Skin epidermis (tissue), 12 donors: ENCODE measurements at regions not wholly inside any gene's neighbourhood (a gene's known extent, or its start where the extent isn't known, plus 50 kb on each side); places are given as distances from the start of the nearest gene placed in this dataset.
"Not testable (repeated sequence)": the region's sequence is repeated elsewhere in the genome, so short reads cannot be mapped to it uniquely, and the experiment has no call there.

Source experiments
- H3K27ac ChIP-seq, 21 experiments: fragments of 200-600 bp; sonication (generic) in 11 of 21; one replicate each; pipeline ENCODE4 v1.5.0; 2020; ENCODE audit warnings: mild to moderate bottlenecking in 3 of 21, inconsistent platforms in 2 of 21, moderate library complexity in 2 of 21
- H3K4me3 ChIP-seq, 7 experiments: fragments of 200-600 bp; sonication (generic) in 2 of 7; one replicate each; pipeline ENCODE4 v1.5.0; 2020; ENCODE audit warnings: inconsistent platforms in 2 of 7, mild to moderate bottlenecking in 2 of 7, moderate library complexity in 1 of 7

DNA sequence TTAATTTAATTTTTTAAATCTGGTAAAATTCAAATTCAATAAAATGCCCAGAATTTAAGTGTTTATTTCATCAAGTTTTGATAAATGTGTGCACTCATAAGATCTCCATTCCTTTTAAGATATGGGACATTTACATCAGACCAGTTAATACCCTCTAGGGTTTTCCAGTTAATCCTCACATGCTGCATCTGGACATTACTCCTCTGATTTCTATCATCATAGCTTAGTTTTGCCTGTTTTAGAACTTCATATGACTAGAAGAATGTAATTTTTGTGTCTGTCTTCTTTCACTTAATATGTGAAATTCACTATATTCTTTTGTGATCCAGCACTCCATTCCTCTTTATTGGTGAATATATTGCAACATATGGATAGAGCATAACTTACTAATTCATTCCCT lies 727.7 kb upstream of the FAM241A start:
- Histone ChIP-seq H3K27ac (no peak overlapping the region), H3K4me3 (no peak overlapping the region)

DNA sequence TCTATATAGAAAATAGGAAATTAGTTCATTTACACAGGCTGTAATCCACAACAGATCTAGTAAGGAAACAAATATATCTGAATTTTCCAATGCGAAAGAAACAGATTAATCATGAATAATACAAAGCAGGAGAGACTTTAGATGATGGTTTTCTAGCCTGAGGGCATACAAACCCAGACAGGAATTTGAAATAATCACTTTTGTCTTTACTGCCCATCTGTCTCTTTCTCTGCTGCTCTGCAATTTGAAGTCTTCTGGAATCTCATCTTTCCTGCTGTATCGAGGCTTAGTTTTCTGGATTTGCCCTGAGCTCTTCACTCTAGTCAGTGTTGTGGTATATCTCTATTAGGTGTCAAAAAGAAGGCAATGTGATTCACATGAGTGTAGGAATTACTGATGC lies 711.8 kb upstream of the FAM241A start:
- Histone ChIP-seq H3K4me3 (no peak overlapping the region), H3K27ac (no peak overlapping the region)

DNA sequence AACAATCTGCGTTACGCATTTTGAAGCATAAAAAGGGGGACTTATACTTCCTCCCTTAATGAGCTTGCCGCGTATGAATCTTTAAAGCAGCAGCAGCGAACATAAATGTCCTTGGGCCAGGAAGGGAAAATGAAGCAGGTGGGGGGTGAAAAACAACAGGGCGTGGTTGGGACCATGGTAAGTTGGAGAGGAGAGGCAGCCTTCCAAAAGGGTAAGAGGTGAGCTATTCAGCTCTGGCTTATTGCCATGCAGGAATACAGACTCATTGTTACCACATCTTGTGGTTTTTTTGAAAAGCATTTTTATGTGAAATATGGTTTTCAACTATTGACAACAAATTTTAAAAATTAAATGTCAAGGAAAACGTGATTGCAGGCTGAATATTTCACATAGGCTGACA lies 710.7 kb upstream of the FAM241A start:
- Histone ChIP-seq H3K4me3 (no peak overlapping the region), H3K27ac (no peak overlapping the region)

DNA sequence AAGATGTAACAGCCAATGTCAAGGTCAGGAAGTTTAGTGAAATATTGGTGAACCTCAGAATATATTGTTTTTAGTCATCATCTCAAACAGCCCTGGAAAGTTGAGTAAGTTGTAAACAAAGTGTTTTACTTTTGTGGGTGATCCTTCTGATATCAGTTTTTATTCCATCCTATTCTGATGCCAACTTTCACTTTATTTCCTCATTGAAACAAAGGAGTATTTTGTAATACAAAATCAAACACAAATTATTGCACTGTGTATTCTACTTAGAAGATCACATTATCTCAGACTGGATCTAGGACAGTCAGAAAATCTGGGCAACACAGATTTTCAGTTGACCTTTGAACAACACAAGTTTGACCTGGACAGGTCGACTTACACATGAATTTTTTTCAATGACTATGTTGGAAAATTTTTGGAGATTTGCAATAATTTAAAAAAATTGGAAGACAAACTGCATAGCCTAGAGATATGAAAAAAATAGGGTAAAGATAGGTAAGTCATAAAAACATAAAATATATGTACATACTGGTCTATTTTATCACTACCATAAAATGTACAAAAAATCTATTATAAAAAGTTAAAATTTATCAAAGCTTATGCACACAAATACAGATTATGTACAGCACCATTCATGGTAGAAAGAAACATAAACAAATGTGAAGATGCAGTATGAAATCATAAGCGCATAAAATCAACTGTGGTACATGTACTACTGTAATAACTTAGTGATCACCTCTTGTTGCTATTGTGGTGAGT lies 709.1 kb upstream of the FAM241A start:
- Histone ChIP-seq H3K27ac (no peak overlapping the region), H3K4me3 (no peak overlapping the region)

DNA sequence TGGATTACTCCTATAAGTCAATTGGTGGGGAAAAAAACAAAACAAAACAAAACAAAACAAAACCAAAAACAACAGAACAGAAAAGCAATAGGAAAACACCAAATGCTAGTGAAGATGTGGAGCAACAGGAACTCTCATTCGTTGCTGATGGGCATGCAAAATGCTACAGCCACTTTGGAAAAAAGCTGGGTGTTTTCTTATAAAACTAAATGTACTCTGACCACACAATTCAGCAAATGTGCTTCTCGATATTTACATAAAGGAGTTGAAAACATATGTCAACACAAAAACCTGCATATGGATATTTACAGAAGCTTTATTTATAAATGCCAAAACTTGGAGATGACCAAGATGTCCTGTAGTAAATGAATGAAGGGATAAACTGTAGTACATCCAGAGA lies 703.6 kb upstream of the FAM241A start:
- Histone ChIP-seq H3K4me3 (no peak overlapping the region), H3K27ac (no peak overlapping the region)

DNA sequence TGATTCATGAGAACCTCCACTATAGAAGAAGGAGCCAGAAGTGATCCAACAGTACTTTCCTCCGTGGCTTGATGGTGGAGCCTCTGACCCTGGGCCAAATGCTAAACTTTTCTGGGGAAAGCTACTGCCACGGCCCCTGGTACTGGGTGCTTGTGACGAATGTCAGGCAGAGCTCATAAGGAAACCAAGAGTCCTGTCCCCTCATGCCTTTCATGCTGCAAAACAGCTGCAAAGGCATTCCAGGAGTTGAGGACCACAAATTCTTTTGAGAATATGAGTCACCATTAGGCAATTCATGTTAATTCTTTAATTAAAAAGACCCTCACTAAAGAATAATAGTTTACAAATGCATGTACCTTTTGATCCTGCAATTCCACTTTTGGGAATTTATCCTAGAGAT lies 700.4 kb upstream of the FAM241A start:
- H3K27ac ChIP-seq, H3K4me3 ChIP-seq: not testable (repeated sequence)

DNA sequence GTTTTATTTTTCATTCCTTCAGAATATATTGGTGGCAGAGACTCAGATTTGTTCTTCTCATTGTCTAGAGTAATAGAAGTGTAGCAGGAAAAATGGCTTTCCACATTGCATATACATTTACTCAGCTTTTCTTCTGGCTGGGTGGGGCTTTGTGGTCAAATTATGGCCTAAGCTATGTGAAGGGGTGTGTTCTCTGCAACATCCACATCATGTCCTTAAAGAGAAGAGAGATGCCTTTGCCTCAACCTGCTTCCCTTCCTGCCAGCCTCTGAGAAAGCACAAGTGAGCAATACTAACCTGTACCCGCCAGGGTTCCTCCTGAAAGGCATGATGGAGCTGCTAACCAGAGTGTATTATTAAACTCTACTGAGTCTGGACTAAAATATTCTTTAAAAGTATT lies 695.6 kb upstream of the FAM241A start:
- Histone ChIP-seq H3K27ac (no peak overlapping the region), H3K4me3 (no peak overlapping the region)

DNA sequence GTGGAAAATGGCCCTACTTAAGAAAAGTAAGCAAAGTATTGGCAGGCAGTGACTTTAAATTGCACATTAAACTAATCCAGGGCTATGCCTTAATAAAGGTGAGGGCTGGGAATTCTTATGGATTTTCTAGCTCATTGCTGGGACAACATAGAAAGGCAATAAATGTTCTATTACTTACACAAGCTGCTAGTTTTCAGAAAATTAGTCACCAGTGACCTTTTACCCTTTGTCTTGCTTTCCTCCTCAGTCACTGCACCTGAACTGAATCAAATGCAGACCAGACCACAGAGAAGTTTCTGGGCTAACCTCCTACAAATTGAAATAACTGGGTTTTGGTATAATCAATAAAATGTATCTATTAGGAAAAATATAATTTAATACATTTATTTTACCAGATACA lies 694.4 kb upstream of the FAM241A start:
- H3K4me3 ChIP-seq: no peak overlapping the region
- H3K27ac ChIP-seq: no peak overlapping the region

DNA sequence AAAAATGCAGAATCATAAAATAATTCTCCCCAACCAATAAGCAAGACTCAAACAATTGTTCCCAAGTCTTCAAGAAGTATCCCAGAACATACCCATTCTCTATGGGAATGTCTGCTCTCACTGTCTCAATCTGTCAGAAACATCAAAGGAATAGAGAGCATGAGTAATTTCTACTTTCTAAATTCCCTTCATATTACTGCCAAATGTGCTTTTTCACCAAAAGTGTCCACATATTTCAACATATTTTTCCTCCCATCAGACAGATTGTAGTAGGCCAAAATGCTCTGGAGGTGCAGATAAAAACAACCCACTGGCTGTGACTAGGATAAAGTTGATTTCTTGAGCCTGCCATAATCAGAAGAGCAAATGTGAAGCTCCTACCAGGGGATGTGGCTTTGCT lies 692.0 kb upstream of the FAM241A start:
- Histone ChIP-seq H3K27ac (no peak overlapping the region), H3K4me3 (no peak overlapping the region)

DNA sequence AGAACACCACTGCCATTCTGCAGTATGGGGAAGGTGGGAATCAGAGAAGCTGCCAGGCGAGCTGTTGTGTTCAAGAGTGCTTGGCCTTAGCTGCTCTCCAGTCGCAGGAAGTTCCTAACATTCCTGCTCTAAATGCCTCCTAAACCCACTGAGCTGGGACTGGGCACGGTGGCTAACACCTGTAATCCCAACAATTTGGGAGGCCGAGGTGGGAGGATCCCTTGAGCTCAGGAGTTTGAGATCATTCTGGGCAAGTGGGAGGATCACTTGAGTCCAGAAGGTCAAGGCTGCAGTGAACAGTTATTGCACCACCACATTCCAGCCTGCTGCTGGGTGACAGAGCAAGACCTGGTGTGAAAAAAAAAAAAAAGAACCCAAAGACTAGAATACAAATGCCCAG lies 690.3 kb upstream of the FAM241A start:
- no peak overlapping the region for H3K27ac ChIP-seq
- H3K4me3 ChIP-seq: no peak overlapping the region

DNA sequence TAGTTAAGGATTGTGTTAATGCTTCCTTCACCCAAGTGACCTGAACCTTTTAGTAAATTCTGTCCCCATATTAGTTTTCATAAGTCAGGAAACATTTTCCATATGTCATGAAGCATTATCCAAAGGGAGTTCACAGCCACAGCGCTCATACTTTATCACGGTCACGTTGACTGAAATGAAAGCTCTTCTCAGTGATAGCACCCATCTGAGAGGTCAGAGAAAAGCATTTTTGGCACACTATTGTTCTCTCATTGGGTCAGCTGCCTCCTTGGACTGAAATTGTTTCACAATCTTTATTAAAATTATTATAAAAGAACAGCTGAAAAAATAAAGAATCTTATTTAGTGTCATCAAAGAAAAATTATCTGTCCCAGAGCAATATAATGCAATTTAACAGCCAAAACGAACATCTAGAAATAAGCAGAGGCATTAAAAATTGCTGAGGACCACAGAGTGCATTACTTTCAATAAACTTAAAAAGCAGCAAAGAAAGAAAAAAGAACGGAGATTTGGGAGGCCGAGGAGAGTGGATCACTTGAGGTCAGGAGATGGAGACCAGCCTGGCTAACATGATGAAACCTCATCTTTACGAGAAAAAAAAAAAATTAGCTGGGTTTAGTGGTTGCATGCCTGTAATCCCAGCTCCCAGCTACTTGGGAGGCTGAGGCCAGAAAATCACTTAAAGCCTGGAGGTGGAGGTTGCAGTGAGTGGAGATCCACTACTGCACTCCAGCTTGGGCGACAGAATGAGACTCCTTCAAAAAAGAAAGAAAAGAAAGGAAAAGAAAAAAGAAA lies 680.8 kb upstream of the FAM241A start:
- Histone ChIP-seq H3K27ac (no peak overlapping the region), H3K4me3 (no peak overlapping the region)

DNA sequence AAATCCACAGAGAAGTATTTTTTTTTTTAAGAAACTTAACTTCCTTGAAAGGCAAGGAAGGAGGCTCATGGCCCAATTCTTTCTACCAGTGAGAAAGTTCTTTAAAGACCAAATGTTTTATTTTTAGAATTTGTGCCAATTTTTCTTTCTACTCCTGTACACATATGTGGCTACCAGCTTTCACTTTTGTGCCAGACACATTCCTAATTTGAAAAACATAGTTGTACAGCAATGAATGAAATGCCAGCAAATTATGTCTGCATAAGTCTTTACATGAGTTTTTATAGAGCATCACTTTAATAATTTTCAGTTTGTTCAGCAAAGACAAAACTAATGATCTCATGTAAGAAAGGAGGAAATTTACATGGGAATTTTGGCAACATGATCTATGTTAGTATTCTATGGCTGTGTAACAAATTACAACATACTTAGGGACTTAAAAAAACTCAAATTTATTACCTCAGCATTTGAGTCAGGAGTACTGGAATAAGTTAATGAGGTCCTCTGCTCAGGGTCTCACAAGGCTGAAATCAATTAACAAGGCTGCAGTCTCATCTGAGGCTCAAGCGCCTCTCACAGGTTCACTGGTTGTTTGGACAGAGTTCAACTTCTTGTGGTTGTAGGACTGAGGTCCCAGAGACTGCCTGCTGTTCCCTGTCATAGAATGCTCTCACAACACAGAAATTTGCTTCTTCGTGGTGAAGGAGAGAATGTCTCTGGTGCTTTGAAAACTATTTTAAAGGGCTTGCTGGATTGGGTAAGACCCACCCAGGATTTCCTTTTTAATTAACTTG lies 678.2 kb upstream of the FAM241A start:
- Histone ChIP-seq H3K27ac (no peak overlapping the region), H3K4me3 (no peak overlapping the region)

DNA sequence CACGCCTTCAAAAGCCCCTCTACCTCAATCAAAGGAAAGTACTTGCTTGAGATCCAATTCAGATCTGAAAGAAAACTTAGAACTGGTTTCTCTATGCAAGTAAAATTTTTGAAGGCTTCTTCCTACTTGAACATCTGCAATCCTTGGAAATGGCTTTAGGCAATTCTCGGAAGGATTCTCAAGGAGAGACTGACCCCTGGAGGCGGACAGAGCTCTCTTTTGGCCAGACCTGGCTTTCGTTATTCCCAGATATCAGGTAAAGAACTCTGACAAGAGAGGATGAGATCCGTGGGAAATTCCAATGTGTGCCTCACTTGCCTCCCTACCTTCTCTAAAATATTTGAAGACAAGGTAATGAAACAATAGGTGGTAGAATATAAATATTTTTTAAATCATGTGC lies 670.3 kb upstream of the FAM241A start:
- Histone ChIP-seq H3K27ac (no peak overlapping the region), H3K4me3 (no peak overlapping the region)

DNA sequence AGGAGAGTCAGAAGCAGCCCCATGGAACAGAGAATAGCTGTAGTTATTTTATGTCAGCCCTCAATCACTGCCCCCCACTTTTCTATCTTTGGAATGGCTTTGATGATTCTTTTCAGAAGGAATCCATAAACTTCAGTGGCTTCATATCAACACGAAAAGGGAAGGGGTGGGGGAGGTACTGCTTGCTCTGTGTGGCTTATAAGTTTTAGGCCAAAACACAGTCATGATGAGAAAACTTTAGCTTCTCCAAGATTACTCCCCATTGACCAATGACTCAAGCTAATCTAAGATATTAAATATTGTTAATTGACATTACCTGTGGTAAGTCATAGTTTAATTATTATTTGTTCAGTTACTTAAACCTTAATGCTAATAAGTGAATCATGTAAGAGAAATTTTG lies 669.6 kb upstream of the FAM241A start:
- Histone ChIP-seq H3K27ac (no peak overlapping the region), H3K4me3 (no peak overlapping the region)

DNA sequence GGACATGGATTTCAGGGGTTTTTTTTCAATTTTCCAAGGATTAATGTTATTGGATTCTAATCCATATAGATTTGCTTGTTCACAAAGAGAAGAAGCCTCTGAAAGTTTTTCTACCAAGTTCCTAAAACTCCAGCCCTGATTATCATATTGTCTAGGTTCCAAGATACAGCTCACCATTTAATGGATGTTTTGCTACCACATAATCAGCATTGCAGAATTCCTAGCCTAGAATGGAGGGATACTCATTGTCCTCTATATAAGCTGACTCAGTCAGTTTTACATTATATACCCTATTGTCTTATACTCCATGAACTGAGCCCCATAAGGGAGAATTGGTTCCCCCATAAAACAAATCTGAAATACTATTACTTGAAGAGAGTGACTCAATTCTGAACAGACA lies 664.7 kb upstream of the FAM241A start:
- H3K4me3 ChIP-seq: no peak overlapping the region
- H3K27ac ChIP-seq: no peak overlapping the region

DNA sequence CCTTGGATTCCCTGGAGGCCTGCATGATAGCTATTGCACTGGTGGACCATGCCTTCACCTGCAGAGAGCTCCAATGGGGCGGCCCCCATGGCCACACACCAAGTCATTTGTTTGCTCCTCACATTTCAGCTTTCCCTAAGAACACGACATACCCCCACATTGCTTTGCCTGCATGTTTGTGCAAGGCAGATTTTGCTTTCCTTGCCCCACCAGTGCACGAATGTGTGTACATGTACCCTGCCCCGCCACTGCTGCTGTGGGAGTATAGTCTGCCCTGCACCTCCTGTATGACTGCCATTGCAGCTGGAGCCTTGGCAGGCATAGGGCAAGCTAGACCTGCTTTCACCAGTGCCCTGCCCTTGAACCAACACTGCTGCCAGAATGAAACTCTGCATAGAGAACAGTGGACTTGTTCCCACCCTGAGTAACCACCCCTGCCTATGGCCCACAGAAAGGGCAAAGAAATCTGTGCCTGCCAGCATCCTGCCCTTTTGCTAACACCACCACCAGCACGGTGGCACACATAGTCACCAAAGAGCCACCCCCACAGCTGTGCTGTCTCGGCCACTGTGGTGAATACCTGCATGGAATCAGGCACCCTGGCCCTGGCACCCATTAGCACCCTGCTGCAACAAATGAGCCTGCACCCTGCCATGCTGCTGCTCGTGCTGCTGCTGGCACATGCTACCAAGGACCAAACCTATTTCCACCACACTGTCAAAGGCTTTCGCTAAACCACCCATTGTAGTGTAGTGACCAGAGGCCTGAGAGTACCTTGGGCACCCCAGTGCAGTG lies 661.7 kb upstream of the FAM241A start:
- Histone ChIP-seq H3K27ac (no peak overlapping the region), H3K4me3 (no peak overlapping the region)

DNA sequence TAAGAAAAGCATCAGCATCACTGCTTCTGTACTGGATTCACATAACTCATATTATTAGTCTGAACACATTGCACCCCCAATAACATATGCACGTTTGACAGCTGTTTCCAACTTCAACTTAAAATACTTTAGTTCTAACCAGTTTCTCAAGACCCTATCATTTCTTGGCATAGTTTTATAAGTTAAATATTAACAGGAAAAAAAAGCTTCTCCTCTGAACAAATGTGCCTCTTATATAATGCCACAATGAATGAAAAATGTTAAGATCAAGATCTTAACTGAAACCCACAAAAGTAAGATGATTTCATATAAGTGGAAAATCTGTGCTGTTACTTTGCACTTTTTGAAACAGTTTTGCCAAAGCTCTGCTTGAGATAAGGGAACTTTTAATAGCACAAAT lies 652.8 kb upstream of the FAM241A start:
- H3K27ac ChIP-seq: no peak overlapping the region

DNA sequence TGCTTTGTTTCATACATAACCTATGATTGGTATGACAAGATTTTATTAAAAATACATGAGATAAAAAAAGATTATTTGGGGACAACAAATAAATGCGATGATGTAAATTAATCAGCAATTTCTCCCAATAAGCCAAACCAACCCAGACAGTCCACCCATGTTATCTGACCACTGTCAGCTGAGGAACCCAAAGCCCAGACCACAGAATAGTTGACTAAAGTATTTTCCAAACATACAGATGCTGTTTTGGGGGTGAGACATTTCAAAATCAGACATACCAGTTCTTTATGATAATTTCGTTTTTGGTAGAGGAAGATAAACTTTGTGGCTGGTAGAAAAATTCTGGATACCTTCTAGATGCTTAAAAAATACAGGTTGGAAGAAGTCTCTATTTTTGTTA lies 650.8 kb upstream of the FAM241A start:
- Histone ChIP-seq H3K27ac (no peak overlapping the region), H3K4me3 (no peak overlapping the region)

More for the DNA sequence above, 652.8 kb upstream of the FAM241A start:
- no peak overlapping the region for H3K4me3 ChIP-seq

DNA sequence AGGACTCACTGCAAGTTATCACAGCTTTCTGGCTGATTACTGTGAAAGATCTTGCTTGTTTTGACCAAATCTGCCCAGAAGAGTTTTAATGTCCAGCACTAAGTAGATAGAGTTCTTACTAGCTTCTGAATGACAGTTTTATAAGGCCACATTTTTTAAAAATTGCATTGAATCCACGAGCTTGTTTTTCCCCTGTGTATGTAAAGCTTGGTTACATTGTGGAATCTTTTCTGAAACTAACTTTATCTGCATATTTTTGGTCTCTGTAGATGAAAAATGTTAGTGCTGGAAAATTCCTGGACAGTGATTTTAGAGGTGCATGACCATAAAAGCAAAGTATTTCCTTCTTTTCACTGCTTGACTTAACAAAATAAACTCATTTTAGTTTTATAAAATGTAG lies 650.3 kb upstream of the FAM241A start:
- Histone ChIP-seq H3K27ac (no peak overlapping the region), H3K4me3 (no peak overlapping the region)

DNA sequence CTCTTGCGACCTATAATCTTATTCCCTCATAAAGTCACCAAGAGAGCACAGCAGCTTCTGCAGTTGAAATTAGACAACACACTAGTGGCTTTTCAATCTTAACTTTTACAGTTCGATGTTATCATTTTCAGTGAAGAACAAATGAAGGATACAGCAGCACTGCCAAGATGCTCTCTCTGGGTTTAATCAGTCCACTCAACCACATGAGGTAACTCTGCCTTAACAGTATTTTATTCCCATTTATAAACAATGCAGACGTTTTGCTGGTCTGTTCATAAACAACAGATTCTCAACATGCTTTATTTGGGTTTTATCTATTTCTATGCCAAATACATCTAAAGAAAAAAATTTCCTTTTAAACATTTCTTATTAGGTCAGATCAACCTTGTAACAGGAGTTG lies 646.0 kb upstream of the FAM241A start:
- Histone ChIP-seq H3K27ac (no peak overlapping the region), H3K4me3 (no peak overlapping the region)
